ENCODE measurements at regions not wholly inside any gene's neighbourhood (a gene's known extent, or its start where the extent isn't known, plus 50 kb on each side); places are given as distances from the start of the nearest gene placed in this dataset.

DNA sequence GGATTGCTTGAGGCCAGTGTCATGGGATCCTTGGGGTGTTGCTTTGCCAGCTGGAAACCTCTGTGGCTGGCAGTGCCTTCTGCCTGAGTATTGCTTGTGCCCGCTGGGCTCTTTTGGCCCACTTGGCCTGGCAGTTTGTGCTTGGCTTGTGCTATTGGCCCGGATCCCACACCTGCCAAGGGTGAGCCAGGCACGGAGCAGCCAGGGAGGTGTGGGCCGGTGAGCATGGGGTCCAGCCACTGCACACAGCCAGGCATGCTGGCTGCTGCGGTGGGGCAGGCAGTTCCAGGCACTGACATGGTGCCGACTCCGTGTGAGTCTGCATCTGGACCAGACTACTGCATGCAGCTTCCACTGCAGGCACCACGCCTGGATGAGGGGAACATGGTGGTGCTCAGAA, 62.5 kb upstream of the SYNCRIP start:
- DNase-seq = no peak

DNA sequence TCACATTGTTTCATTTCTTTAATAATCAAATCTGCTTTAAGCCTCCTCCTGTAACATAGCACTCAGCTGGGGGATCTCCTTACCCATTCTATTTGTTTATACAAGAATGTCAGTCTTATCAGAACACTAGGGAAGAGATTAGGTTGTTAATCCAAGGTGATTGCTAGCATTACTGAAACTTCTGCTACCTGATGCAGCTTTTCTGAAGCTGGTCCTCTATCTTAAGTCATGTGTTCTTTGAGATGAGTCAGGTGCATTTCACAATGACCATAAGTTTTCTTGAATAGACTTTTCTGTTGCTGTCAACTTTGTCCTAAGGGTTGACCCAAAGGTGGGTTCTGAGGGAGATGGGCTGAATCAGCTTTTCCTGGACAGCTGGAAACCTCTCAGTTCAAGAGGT, 60.7 kb upstream of the SYNCRIP start:
- no peak for DNase-seq

Measured in NCI-H1048 (cell line).